Central memory CD8-positive, alpha-beta T cell (primary cell): ENCODE measurements at regions not wholly inside any gene's neighbourhood (a gene's known extent, or its start where the extent isn't known, plus 50 kb on each side); places are given as distances from the start of the nearest gene placed in this dataset.
"Not testable (repeated sequence)": the region's sequence is repeated elsewhere in the genome, so short reads cannot be mapped to it uniquely, and the experiment has no call there.

ENCODE experiments used
- ATAC-seq: fragments of 150-1000 bp; cut with Tn5 transposase; replicated peaks from 2 replicates; pipeline ENCODE4 v1.10.0; 2022; ENCODE audit warnings: mild to moderate bottlenecking, moderate FRiP score, moderate number of reproducible peaks; ENCODE audit not compliant: poor library complexity, severe bottlenecking; ENCODE audit errors: extremely low read depth
- DNase-seq, 2 donors: peaks; one replicate each; pipeline ENCODE4 v3.0.0; 2021; ENCODE audit warnings: low spot score in 2 of 2
- H3K27ac Mint-ChIP-seq: one replicate; pipeline ENCODE4 v1.8.0; 2022; ENCODE audit warnings: low read depth, mild to moderate bottlenecking, moderate library complexity, mixed read lengths
- H3K27me3 Mint-ChIP-seq: one replicate; pipeline ENCODE4 v1.8.0; 2022; ENCODE audit warnings: mixed read lengths
- H3K36me3 Mint-ChIP-seq: one replicate; pipeline ENCODE4 v1.8.0; 2022; ENCODE audit warnings: mild to moderate bottlenecking, moderate library complexity, mixed read lengths; ENCODE audit not compliant: insufficient read depth
- H3K4me1 Mint-ChIP-seq: one replicate; pipeline ENCODE4 v1.8.0; 2022; ENCODE audit warnings: mixed read lengths
- H3K4me3 Mint-ChIP-seq: one replicate; pipeline ENCODE4 v1.8.0; 2022; ENCODE audit warnings: mild to moderate bottlenecking, moderate library complexity, mixed read lengths
- H3K9me3 Mint-ChIP-seq: one replicate; pipeline ENCODE4 v1.8.0; 2022; ENCODE audit warnings: mixed read lengths

DNA sequence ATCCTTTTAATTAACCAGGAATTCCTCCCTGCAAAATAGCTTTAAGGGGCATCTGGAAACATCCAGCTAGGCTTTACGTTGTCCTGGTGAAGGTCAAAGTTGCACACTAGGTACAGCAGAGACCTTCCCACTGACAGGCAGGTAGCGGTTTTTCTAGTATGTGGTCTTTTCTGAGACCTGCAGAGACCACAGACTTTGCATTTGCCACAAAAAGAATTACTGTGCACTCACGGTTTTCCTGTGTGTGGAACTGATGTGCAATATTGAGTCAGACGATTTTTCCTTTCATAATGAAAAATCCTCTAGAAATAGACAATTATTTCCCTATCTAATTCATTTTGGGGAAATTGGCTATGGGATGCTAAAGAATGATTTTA, 417.0 kb upstream of the ADAMTSL1 start:
- ATAC-seq = no peak

DNA sequence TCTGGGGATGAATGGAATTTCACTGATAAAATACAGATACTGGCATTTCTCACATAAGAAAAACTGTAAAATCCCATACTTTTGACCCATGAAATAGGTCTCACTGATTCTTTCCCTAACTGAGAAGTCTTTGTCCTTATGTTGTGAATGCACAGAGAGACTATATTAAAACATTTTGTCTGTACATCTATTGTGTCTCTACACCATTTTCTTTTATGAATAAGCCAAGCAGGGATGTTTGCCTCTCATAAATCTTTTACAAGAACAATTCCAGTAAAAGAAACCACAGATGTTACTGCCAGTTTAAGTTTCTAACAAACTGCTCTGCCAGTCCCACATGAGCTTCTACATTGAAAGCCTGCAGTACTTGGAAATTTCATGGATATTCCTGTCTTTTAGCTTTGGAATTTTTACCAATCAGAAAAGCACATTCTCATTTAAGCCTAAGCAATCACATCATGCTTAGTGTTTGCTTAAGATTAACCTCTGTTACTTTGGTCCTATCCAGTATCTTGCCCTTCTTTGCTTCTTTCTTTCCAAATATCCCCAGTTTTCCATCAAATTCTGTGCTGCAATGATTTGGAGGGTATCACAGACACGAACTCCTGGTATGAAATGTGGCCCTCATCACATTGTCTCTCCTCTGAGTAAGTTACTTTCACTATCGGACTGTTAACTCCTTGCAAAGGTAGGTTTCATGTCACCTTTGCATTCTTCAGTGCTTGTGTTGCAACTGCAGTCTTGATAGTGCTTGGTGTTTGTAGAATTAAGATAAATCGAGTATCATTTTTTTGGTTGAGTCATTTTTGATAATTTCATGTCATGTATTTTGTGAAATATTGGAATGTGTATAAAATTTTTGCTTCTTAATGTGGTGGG, 415.1 kb upstream of the ADAMTSL1 start:
- no peak for ATAC-seq
- Mint-ChIP-seq H3K27ac (no peak overlapping the region), H3K27me3 (no peaks in the 10 kb centered on the region), H3K9me3 (no peaks in the 10 kb centered on the region), H3K4me1 (no peaks in the 10 kb centered on the region), H3K36me3 (peaks cover 2% of the 10 kb centered on the region), H3K4me3 (no peak overlapping the region)
- DNase-seq = no peak

More for the DNA sequence above, 417.0 kb upstream of the ADAMTSL1 start:
- Mint-ChIP-seq H3K9me3 (no peaks in the 10 kb centered on the region), H3K27ac (no peak overlapping the region), H3K4me3 (no peak overlapping the region), H3K36me3 (peaks cover 2% of the 10 kb centered on the region), H3K4me1 (no peaks in the 10 kb centered on the region), H3K27me3 (no peaks in the 10 kb centered on the region)
- DNase-seq = no peak

DNA sequence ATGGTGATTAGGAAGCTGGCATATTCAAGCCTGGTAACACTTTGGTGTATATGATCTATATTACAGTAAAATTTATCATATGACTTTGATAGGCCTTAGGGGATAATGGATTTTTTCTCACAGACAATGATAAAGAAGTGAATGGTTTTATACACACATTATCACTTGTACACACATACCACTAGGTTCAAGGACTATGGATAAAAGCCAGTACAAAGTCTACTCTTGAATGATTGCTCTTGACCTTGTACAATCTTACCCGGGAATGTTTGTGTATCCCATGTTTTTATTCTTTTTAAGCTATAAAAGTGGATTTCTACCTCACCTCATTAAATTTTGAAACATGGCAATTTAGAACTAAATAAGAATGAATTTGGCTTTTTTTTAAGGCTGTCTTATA, 414.5 kb upstream of the ADAMTSL1 start:
- Mint-ChIP-seq H3K4me1 (no peaks in the 10 kb centered on the region), H3K9me3 (no peaks in the 10 kb centered on the region), H3K36me3 (no peaks in the 10 kb centered on the region), H3K27me3 (no peaks in the 10 kb centered on the region), H3K4me3 (no peak overlapping the region), H3K27ac (no peak overlapping the region)
- DNase-seq (no peak), ATAC-seq (no peak)

DNA sequence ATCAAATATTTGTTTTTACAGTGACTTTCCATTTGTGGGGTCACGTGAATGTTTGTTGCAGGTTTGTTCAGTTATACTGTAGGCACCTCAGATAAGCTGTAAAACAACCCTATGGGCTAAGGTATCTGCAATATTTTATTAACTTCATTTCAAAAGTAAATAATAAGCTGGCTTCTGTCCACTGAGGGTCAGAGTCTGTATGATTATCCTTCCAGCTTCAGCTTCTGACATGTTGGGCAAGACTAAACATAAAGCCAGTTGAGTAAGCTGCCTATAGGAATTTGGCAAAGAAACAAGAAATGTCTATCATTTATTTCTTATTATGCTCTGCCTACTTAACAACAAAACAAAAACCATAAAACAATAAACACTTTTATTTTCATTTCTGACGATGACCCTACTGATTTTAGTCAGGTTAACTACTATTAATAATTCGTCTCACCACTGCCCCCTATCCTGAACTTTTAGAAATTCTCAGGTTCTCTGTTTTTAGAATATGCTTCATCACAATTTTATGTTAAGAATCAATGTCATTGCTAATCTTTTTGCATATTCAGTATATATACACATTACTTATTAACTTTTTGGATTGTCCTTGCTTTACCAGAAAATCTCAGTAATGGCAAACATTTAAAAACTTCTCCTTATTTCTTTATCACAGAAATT, 413.6 kb upstream of the ADAMTSL1 start:
- Mint-ChIP-seq H3K4me1 (no peaks in the 10 kb centered on the region), H3K9me3 (no peaks in the 10 kb centered on the region), H3K4me3 (no peak overlapping the region), H3K27ac (no peak overlapping the region), H3K36me3 (no peaks in the 10 kb centered on the region), H3K27me3 (no peaks in the 10 kb centered on the region)
- no peak for ATAC-seq
- no peak for DNase-seq

DNA sequence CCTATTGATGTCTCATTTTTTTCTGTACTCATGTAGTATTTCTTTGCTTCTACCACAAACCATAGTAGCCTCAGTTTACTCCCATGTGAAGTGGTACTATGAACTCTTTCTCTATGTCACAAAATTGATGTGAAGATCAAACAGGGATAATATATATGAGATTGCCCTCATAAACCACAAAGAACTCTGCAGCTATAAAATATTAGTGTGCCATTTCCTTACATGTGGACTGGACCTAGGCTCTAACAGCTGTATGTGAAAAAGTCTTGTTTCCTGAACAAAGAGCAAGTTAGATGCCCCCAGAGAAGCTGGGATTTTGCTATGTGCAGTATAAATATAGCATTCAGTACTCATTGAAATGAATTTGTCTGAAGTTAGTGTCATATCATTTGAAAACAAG, 412.6 kb upstream of the ADAMTSL1 start:
- H3K27me3 Mint-ChIP-seq = no peaks in the 10 kb centered on the region
- no peak overlapping the region for H3K27ac Mint-ChIP-seq
- DNase-seq (no peak), ATAC-seq (no peak)
- H3K36me3 Mint-ChIP-seq = no peaks in the 10 kb centered on the region
- no peaks in the 10 kb centered on the region for H3K4me1 Mint-ChIP-seq
- H3K9me3 Mint-ChIP-seq = no peaks in the 10 kb centered on the region
- no peak overlapping the region for H3K4me3 Mint-ChIP-seq

DNA sequence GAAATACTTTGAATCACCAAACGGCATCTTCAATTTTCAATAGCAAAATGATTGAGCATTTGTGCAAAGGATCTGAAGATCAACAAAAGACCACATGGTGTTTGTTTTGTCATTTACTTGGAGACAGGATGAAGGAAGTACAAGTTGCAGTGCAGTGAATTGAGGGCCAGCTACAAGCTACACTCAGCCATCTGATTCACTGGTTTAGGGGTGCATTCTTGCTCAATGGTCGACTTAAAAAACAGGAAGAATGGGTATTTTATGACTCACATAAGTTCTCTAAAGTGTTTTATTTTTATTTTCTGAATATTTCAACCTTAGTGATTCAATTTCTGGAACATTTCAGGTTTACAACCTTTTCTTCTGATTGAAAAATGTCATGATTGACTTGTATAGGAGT, 412.1 kb upstream of the ADAMTSL1 start:
- Mint-ChIP-seq H3K27ac (no peak overlapping the region), H3K4me1 (no peaks in the 10 kb centered on the region), H3K27me3 (no peaks in the 10 kb centered on the region), H3K36me3 (no peaks in the 10 kb centered on the region), H3K9me3 (no peaks in the 10 kb centered on the region), H3K4me3 (no peak overlapping the region)
- DNase-seq (no peak), ATAC-seq (no peak)

DNA sequence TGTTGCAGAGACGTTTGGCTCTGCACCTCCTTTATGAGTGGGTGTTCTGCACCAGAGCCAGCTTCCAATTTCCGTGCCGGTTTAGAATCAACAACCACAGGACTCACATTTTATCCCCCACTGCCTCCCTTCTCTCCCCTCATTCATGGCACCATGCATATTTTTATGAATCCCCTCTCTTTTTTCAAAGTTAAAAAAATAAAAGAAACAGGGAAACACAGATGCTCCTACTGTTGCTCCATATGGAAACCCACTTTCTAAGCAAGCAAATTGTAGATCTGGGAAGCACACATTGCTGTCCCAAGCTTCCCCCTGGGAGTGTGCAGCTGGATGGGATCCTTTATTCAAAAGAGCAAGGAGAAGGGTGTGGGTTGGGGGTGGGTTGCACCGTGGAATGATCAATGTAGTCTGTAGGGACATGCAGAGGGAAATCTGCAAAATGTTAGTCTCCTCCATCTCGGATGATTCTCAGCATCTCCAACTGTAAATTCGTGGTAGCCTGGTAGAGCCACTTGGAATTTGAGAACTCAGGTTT, 410.0 kb upstream of the ADAMTSL1 start:
- Mint-ChIP-seq H3K4me3 (no peak overlapping the region), H3K27me3 (no peaks in the 10 kb centered on the region), H3K4me1 (no peaks in the 10 kb centered on the region), H3K9me3 (peaks cover 9% of the 10 kb centered on the region), H3K36me3 (no peaks in the 10 kb centered on the region), H3K27ac (no peak overlapping the region)
- DNase-seq = no peak
- no peak for ATAC-seq

DNA sequence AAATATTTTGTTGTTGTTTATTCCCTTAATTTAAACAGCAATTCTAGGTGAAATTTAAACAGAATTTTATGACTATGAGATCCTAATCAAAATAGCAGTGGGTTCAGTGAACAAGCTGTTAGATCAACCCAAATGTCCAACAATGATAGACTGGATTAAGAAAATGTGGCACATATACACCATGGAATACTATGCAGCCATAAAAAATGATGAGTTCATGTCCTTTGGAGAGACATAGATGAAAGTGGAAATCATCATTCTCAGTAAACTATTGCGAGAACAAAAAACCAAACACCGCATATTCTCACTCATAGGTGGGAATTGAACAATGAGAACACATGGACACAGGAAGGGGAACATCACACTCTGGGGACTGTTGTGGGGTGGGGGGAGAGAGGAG, 407.3 kb upstream of the ADAMTSL1 start:
- not testable (repeated sequence) for H3K27me3 Mint-ChIP-seq, H3K9me3 Mint-ChIP-seq, H3K36me3 Mint-ChIP-seq, DNase-seq, H3K4me1 Mint-ChIP-seq, ATAC-seq, H3K27ac Mint-ChIP-seq, H3K4me3 Mint-ChIP-seq

DNA sequence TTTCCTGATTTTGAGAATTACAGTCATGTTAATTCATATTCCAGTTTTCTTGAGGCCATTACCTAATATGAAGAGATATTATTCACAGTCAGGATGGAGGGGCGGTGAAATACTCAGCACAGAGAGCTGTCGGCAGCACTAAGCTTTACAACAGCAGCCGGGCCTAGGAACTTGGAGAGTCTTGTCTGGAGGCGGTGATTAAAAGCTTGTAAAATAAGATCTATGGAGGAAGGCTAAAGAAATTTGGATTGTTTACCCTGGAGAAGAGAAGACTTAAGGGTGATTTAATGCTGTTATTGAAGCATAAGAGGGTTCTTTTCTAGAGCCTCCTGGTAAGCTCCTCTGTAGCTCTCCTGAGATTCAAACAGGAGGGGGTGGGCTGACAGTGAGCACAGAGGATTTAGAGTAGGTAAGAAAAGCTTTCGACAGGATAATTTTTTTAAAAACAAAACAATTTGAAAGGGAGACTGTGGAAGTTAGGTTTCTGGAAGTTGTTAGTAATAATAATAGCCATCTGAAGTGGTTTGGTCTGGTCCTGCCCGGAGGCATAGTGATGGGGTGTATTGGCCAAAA, 406.3 kb upstream of the ADAMTSL1 start:
- ATAC-seq = no peak
- Mint-ChIP-seq H3K27ac (no peak overlapping the region), H3K36me3 (no peaks in the 10 kb centered on the region), H3K4me1 (no peaks in the 10 kb centered on the region), H3K4me3 (no peak overlapping the region), H3K9me3 (peaks cover 9% of the 10 kb centered on the region), H3K27me3 (no peaks in the 10 kb centered on the region)
- DNase-seq = no peak

DNA sequence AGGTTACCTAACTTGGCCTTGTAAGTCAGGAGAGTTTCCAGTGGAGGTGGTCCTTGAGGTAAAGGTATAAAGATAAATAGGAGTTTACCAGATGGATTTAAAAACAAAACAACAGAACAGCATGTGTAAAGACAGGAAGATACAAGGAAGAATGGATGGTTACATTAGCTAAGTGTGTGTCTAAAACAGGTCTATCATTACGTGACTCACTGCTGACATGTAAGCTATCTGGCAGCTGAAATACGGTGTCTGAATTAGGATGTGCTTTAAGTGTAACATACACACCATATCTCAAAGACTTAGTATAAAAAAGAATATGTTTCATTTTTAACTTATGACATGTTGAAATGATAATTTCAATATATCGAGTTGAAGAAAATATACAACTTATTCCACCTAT, 405.1 kb upstream of the ADAMTSL1 start:
- Mint-ChIP-seq H3K27ac (no peak overlapping the region), H3K4me3 (no peak overlapping the region), H3K36me3 (no peaks in the 10 kb centered on the region), H3K4me1 (no peaks in the 10 kb centered on the region), H3K27me3 (no peaks in the 10 kb centered on the region), H3K9me3 (peaks cover 9% of the 10 kb centered on the region)
- ATAC-seq (no peak), DNase-seq (no peak)

DNA sequence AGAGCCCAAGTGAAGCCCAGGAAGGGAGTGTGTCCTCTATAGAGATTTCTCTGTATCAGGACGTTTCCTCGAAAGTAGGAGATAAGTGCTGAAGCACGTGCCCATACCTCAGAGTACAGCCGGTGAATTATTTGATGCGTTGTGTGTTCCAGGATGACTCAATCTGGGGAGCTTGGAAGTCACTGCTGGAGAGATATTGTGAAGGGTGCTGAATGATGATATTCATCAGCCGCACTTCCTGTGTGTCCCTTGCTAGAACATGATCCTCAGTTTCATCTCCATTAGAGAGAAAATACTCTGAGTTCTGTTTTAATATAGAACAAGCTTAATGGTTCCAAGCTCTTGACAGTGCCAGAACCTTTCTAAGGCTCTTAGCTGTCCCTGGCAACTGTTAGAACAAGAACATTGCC, 402.3 kb upstream of the ADAMTSL1 start:
- H3K9me3 Mint-ChIP-seq = peaks cover 20% of the 10 kb centered on the region
- ATAC-seq = no peak
- no peaks in the 10 kb centered on the region for H3K36me3 Mint-ChIP-seq
- no peaks in the 10 kb centered on the region for H3K27me3 Mint-ChIP-seq
- H3K4me3 Mint-ChIP-seq = no peak overlapping the region
- H3K4me1 Mint-ChIP-seq = no peaks in the 10 kb centered on the region
- no peak overlapping the region for H3K27ac Mint-ChIP-seq
- no peak for DNase-seq

DNA sequence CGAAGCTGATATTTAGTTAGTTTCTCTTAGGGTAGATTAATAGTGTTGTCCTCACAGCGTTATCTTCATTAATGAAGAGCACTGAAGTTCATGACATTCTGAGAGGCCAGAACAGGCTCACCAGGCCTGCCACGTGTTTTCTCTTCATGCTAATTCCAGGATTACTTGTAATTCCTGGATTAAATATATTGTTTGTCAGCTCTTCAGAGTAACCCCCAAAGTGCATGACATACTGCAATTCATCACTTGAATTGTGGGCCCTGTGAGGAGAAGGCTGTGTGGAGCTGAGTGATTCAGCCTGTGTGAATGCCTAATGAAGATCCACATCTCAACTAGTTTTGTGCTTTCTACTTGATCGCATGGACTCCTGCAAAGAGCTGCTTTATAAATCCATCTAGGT, 401.0 kb upstream of the ADAMTSL1 start:
- H3K4me3 Mint-ChIP-seq = no peak overlapping the region
- DNase-seq = no peak
- no peak overlapping the region for H3K27ac Mint-ChIP-seq
- H3K36me3 Mint-ChIP-seq = no peaks in the 10 kb centered on the region
- no peaks in the 10 kb centered on the region for H3K27me3 Mint-ChIP-seq
- peaks cover 23% of the 10 kb centered on the region for H3K9me3 Mint-ChIP-seq
- no peak for ATAC-seq
- no peaks in the 10 kb centered on the region for H3K4me1 Mint-ChIP-seq

DNA sequence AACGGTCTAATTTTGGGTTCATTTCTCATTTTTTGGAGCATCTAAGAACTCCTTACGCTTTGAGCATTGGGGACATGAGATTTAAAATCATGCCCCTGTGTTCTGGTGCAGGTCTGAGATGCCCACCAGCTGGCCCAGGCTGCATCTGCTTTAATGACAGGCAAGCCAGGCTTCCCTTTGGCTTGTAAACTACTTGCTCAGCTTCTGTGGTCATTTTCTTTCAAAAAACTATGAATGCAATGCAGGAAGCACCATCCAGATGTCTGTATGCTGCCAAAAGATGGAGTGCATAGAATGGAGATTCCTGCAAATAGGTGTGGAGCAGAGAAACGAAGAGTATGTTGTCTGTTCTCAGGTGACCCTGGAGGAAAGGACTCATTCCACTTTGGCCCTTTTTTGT, 399.9 kb upstream of the ADAMTSL1 start:
- Mint-ChIP-seq H3K9me3 (peaks cover 23% of the 10 kb centered on the region), H3K36me3 (no peaks in the 10 kb centered on the region), H3K4me3 (no peak overlapping the region), H3K4me1 (no peaks in the 10 kb centered on the region), H3K27ac (no peak overlapping the region), H3K27me3 (no peaks in the 10 kb centered on the region)
- DNase-seq (no peak), ATAC-seq (no peak)
